ENCODE measurements at regions not wholly inside any gene's neighbourhood (a gene's known extent, or its start where the extent isn't known, plus 50 kb on each side); places are given as distances from the start of the nearest gene placed in this dataset.
A peak's percentile ranks its signal among the peaks of the same experiment; 100 is the strongest.

GRCh38 chr1:68331117-68331865 is 99.0 kb upstream of the WLS start:
- Histone ChIP-seq H3K36me3 (no peaks in the 10 kb centered on the region), H3K4me1 (peaks cover 0 to 10% (median 3%) of the 10 kb centered on the region in 4 donors), H3K9me3 (no peaks in the 10 kb centered on the region), H3K4me3 (no peak overlapping the region), H3K27ac (no peak overlapping the region), H3K27me3 (no peaks in the 10 kb centered on the region)
- intact Hi-C loops (cut with DNase I; ENCODE audit: low total_unique reads): no loop called here
- DNase-seq: no peak
- TF ChIP-seq EP300 (IDR thresholded peaks at IDR 0.05): no peak
- TF ChIP-seq POLR2AphosphoS5 (IDR thresholded peaks at IDR 0.05): peak in 1 of 3 donors; percentile 7
- 86 to 98% (median 90%) methylated on average over 2 of the region's 2 CpGs for WGBS, 5 donors

GRCh38 chr1:68330391-68330790 is 98.1 kb upstream of the WLS start:
- 30 to 40% (median 33%) methylated on average over 2 of the region's 2 CpGs for WGBS, 5 donors
- Histone ChIP-seq H3K4me3 (no peak overlapping the region), H3K4me1 (peaks cover 0 to 10% (median 3%) of the 10 kb centered on the region in 4 donors), H3K27ac (no peak overlapping the region), H3K9me3 (no peaks in the 10 kb centered on the region), H3K27me3 (no peaks in the 10 kb centered on the region), H3K36me3 (no peaks in the 10 kb centered on the region)
- intact Hi-C loops (cut with DNase I; ENCODE audit: low total_unique reads): no loop called here
- no peak for TF ChIP-seq CTCF (IDR thresholded peaks at IDR 0.05)
- TF ChIP-seq POLR2A (IDR thresholded peaks at IDR 0.05): no peak
- TF ChIP-seq EP300 (IDR thresholded peaks at IDR 0.05): no peak
- TF ChIP-seq POLR2AphosphoS5 (IDR thresholded peaks at IDR 0.05): no peak
- no peak for DNase-seq

- Histone ChIP-seq H3K4me3 (no peak overlapping the region), H3K27me3 (no peaks in the 10 kb centered on the region), H3K27ac (no peak overlapping the region), H3K9me3 (no peaks in the 10 kb centered on the region), H3K36me3 (no peaks in the 10 kb centered on the region), H3K4me1 (peaks cover 0 to 11% (median 3%) of the 10 kb centered on the region in 4 donors)
- intact Hi-C loops (cut with DNase I; ENCODE audit: low total_unique reads): no loop called here
- whole genome bisulfite sequencing, 5 donors: 33 to 71% (median 65%) methylated on average over 1 of the region's 1 CpG
- no peak for TF ChIP-seq EP300 (IDR thresholded peaks at IDR 0.05)
- TF ChIP-seq CTCF (IDR thresholded peaks at IDR 0.05): no peak
- TF ChIP-seq POLR2AphosphoS5 (IDR thresholded peaks at IDR 0.05): no peak
- no peak for TF ChIP-seq POLR2A (IDR thresholded peaks at IDR 0.05)
- DNase-seq: no peak
These were observed 96.9 kb upstream of the WLS start for GRCh38 chr1:68329096-68329835.

GRCh38 chr1:68328490-68328889 is 96.2 kb upstream of the WLS start:
- 80 to 97% (median 86%) methylated on average over 1 of the region's 1 CpG for WGBS, 5 donors
- Histone ChIP-seq H3K36me3 (no peaks in the 10 kb centered on the region), H3K9me3 (no peaks in the 10 kb centered on the region), H3K27ac (no peak overlapping the region), H3K27me3 (no peaks in the 10 kb centered on the region), H3K4me1 (peaks cover 0 to 16% (median 3%) of the 10 kb centered on the region in 4 donors), H3K4me3 (no peak overlapping the region)
- DNase-seq: no peak
- intact Hi-C loops (cut with DNase I; ENCODE audit: low total_unique reads): no loop called here
- TF ChIP-seq EP300 (IDR thresholded peaks at IDR 0.05) (no peak), POLR2AphosphoS5 (IDR thresholded peaks at IDR 0.05) (no peak), CTCF (IDR thresholded peaks at IDR 0.05) (no peak), POLR2A (IDR thresholded peaks at IDR 0.05) (no peak)
